ENCODE measurements at regions not wholly inside any gene's neighbourhood (a gene's known extent, or its start where the extent isn't known, plus 50 kb on each side); places are given as distances from the start of the nearest gene placed in this dataset.
A peak's percentile ranks its signal among the peaks of the same experiment; 100 is the strongest.

- no peak for DNase-seq
Observed at GRCh38 chr3:170727754-170728153, 141.9 kb upstream of the SLC7A14 start.

GRCh38 chr3:170726976-170727661 is 141.2 kb upstream of the SLC7A14 start:
- no peak for DNase-seq

- DNase-seq = no peak
Observed at GRCh38 chr3:170725285-170725731, 139.4 kb upstream of the SLC7A14 start.

GRCh38 chr3:170724599-170725280 is 138.9 kb upstream of the SLC7A14 start:
- no peak for DNase-seq

- no peak for DNase-seq
Observed at GRCh38 chr3:170723241-170723640, 137.4 kb upstream of the SLC7A14 start.

- DNase-seq = no peak
Observed at GRCh38 chr3:170721563-170721962, 135.7 kb upstream of the SLC7A14 start.

- no peak for DNase-seq
Observed at GRCh38 chr3:170719300-170719699, 133.4 kb upstream of the SLC7A14 start.

- no peak for DNase-seq
Observed at GRCh38 chr3:170718848-170719247, 133.0 kb upstream of the SLC7A14 start.

GRCh38 chr3:170717410-170718402 is 131.8 kb upstream of the SLC7A14 start:
- DNase-seq = no peak

GRCh38 chr3:170716172-170716805 is 130.4 kb upstream of the SLC7A14 start:
- no peak for DNase-seq

- DNase-seq = no peak
Observed at GRCh38 chr3:170714562-170715535, 129.0 kb upstream of the SLC7A14 start.

- DNase-seq = no peak
Observed at GRCh38 chr3:170714122-170714521, 128.2 kb upstream of the SLC7A14 start.

GRCh38 chr3:170713653-170714052 is 127.8 kb upstream of the SLC7A14 start:
- DNase-seq = no peak

- no peak for DNase-seq
Observed at GRCh38 chr3:170712798-170713197, 126.9 kb upstream of the SLC7A14 start.

GRCh38 chr3:170712336-170712735 is 126.5 kb upstream of the SLC7A14 start:
- no peak for DNase-seq

GRCh38 chr3:170711786-170712185 is 125.9 kb upstream of the SLC7A14 start:
- DNase-seq = no peak

- DNase-seq = peak; percentile 41
Observed at GRCh38 chr3:170709046-170709445, 123.2 kb upstream of the SLC7A14 start.

GRCh38 chr3:170707899-170708298 is 122.0 kb upstream of the SLC7A14 start:
- DNase-seq = no peak

- no peak for DNase-seq
Observed at GRCh38 chr3:170705131-170705530, 119.3 kb upstream of the SLC7A14 start.

- DNase-seq = no peak
Observed at GRCh38 chr3:170703121-170703588, 117.3 kb upstream of the SLC7A14 start.
